ENCODE measurements at regions not wholly inside any gene's neighbourhood (a gene's known extent, or its start where the extent isn't known, plus 50 kb on each side); places are given as distances from the start of the nearest gene placed in this dataset.

GRCh38 chr3:135751991-135752390, 213.5 kb upstream of the PPP2R3A start:
- Histone ChIP-seq H3K9me3 (ENCODE audit: control insufficient read depth in 4 of 4, low read length in 3 of 4) (no peaks in the 10 kb centered on the region), H3K36me3 (ENCODE audit: control insufficient read depth in 4 of 4, insufficient read depth in 3 of 4, low read depth in 1 of 4, low read length in 3 of 4) (no peaks in the 10 kb centered on the region), H3K27me3 (ENCODE audit: control insufficient read depth in 4 of 4, insufficient read depth in 4 of 4, low read length in 3 of 4) (peaks cover 0 to 11% (median under 1%) of the 10 kb centered on the region in 4 donors), H3K4me1 (ENCODE audit: control insufficient read depth in 4 of 4, insufficient read depth in 4 of 4, low read length in 3 of 4) (no peaks in the 10 kb centered on the region), H3K27ac (ENCODE audit: low read depth in 1 of 2, low read length in 2 of 2) (no peak overlapping the region), H3K4me3 (ENCODE audit: low read depth in 1 of 3, low read length in 3 of 3) (no peak overlapping the region), H3K9ac (ENCODE audit: low read depth in 1 of 2, low read length in 2 of 2) (no peak overlapping the region)
- TF ChIP-seq, protein P1, sequence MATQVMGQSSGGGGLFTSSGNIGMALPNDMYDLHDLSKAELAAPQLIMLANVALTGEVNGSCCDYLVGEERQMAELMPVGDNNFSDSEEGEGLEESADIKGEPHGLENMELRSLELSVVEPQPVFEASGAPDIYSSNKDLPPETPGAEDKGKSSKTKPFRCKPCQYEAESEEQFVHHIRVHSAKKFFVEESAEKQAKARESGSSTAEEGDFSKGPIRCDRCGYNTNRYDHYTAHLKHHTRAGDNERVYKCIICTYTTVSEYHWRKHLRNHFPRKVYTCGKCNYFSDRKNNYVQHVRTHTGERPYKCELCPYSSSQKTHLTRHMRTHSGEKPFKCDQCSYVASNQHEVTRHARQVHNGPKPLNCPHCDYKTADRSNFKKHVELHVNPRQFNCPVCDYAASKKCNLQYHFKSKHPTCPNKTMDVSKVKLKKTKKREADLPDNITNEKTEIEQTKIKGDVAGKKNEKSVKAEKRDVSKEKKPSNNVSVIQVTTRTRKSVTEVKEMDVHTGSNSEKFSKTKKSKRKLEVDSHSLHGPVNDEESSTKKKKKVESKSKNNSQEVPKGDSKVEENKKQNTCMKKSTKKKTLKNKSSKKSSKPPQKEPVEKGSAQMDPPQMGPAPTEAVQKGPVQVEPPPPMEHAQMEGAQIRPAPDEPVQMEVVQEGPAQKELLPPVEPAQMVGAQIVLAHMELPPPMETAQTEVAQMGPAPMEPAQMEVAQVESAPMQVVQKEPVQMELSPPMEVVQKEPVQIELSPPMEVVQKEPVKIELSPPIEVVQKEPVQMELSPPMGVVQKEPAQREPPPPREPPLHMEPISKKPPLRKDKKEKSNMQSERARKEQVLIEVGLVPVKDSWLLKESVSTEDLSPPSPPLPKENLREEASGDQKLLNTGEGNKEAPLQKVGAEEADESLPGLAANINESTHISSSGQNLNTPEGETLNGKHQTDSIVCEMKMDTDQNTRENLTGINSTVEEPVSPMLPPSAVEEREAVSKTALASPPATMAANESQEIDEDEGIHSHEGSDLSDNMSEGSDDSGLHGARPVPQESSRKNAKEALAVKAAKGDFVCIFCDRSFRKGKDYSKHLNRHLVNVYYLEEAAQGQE (IDR thresholded peaks at IDR 0.05), result no peak
- TF ChIP-seq HNF4G (IDR thresholded peaks at IDR 0.05) (no peak), GABPA (IDR thresholded peaks at IDR 0.05 in 1 of 2, conservative IDR thresholded peaks at IDR 0.05 in 1 of 2) (no peak), HNF4A (conservative IDR thresholded peaks at IDR 0.05) (no peak)
- 72% methylated on average over 4 of the region's 4 CpGs for WGBS
- DNase-seq (ENCODE audit: low spot score), result no peak

- WGBS, result 63% methylated on average over 2 of the region's 2 CpGs
Measured at GRCh38 chr3:135752851-135753250, 212.7 kb upstream of the PPP2R3A start.

GRCh38 chr3:135753506-135753905, 212.0 kb upstream of the PPP2R3A start:
- Histone ChIP-seq H3K9me3 (ENCODE audit: control insufficient read depth in 4 of 4, low read length in 3 of 4) (no peaks in the 10 kb centered on the region), H3K27me3 (ENCODE audit: control insufficient read depth in 4 of 4, insufficient read depth in 4 of 4, low read length in 3 of 4) (peaks cover 0 to 11% (median under 1%) of the 10 kb centered on the region in 4 donors), H3K4me3 (ENCODE audit: low read depth in 1 of 3, low read length in 3 of 3) (no peak overlapping the region), H3K27ac (ENCODE audit: low read depth in 1 of 2, low read length in 2 of 2) (no peak overlapping the region), H3K9ac (ENCODE audit: low read depth in 1 of 2, low read length in 2 of 2) (no peak overlapping the region), H3K36me3 (ENCODE audit: control insufficient read depth in 4 of 4, insufficient read depth in 3 of 4, low read depth in 1 of 4, low read length in 3 of 4) (no peaks in the 10 kb centered on the region), H3K4me1 (ENCODE audit: control insufficient read depth in 4 of 4, insufficient read depth in 4 of 4, low read length in 3 of 4) (no peaks in the 10 kb centered on the region)
- WGBS, result 88% methylated on average over 7 of the region's 7 CpGs
- no peak for DNase-seq (ENCODE audit: low spot score)
- no peak for TF ChIP-seq HNF4G (IDR thresholded peaks at IDR 0.05)
- no peak for TF ChIP-seq FOXA1 (IDR thresholded peaks at IDR 0.05)
- no peak for TF ChIP-seq TAF1 (conservative IDR thresholded peaks at IDR 0.05)
- TF ChIP-seq JUND (IDR thresholded peaks at IDR 0.05), result no peak
- TF ChIP-seq EGR1 (IDR thresholded peaks at IDR 0.05; ENCODE audit: low read depth in 2 of 2), result no peak
- no peak for TF ChIP-seq RAD21 (IDR thresholded peaks at IDR 0.05)
- TF ChIP-seq NR2F2 (IDR thresholded peaks at IDR 0.05), result no peak
- no peak for TF ChIP-seq CTCF (IDR thresholded peaks at IDR 0.05; ENCODE audit: low read depth, low read length, missing input control)
- TF ChIP-seq SP1 (IDR thresholded peaks at IDR 0.05), result no peak
- no peak for TF ChIP-seq GABPA (IDR thresholded peaks at IDR 0.05 in 1 of 2, conservative IDR thresholded peaks at IDR 0.05 in 1 of 2)
- TF ChIP-seq, protein P2, sequence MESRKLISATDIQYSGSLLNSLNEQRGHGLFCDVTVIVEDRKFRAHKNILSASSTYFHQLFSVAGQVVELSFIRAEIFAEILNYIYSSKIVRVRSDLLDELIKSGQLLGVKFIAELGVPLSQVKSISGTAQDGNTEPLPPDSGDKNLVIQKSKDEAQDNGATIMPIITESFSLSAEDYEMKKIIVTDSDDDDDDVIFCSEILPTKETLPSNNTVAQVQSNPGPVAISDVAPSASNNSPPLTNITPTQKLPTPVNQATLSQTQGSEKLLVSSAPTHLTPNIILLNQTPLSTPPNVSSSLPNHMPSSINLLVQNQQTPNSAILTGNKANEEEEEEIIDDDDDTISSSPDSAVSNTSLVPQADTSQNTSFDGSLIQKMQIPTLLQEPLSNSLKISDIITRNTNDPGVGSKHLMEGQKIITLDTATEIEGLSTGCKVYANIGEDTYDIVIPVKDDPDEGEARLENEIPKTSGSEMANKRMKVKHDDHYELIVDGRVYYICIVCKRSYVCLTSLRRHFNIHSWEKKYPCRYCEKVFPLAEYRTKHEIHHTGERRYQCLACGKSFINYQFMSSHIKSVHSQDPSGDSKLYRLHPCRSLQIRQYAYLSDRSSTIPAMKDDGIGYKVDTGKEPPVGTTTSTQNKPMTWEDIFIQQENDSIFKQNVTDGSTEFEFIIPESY (IDR thresholded peaks at IDR 0.05), result no peak
- TF ChIP-seq, protein P3, sequence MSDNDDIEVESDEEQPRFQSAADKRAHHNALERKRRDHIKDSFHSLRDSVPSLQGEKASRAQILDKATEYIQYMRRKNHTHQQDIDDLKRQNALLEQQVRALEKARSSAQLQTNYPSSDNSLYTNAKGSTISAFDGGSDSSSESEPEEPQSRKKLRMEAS (IDR thresholded peaks at IDR 0.05), result no peak

More at GRCh38 chr3:135752851-135753250, 212.7 kb upstream of the PPP2R3A start:
- no peak overlapping the region for H3K9ac ChIP-seq (ENCODE audit: low read depth in 1 of 2, low read length in 2 of 2)
- no peaks in the 10 kb centered on the region for H3K36me3 ChIP-seq (ENCODE audit: control insufficient read depth in 4 of 4, insufficient read depth in 3 of 4, low read depth in 1 of 4, low read length in 3 of 4)
- H3K27ac ChIP-seq (ENCODE audit: low read depth in 1 of 2, low read length in 2 of 2), result no peak overlapping the region
- no peak for DNase-seq (ENCODE audit: low spot score)
- H3K4me3 ChIP-seq (ENCODE audit: low read depth in 1 of 3, low read length in 3 of 3), result no peak overlapping the region
- no peaks in the 10 kb centered on the region for H3K9me3 ChIP-seq (ENCODE audit: control insufficient read depth in 4 of 4, low read length in 3 of 4)
- H3K27me3 ChIP-seq (ENCODE audit: control insufficient read depth in 4 of 4, insufficient read depth in 4 of 4, low read length in 3 of 4), result peaks cover 0 to 11% (median under 1%) of the 10 kb centered on the region in 4 donors
- TF ChIP-seq TAF1 (conservative IDR thresholded peaks at IDR 0.05), result no peak
- TF ChIP-seq, protein P1 (IDR thresholded peaks at IDR 0.05), result peak; percentile 75
- no peaks in the 10 kb centered on the region for H3K4me1 ChIP-seq (ENCODE audit: control insufficient read depth in 4 of 4, insufficient read depth in 4 of 4, low read length in 3 of 4)

Data from liver (tissue), 8 donors.